HG03521 (cell line): ENCODE measurements at regions not wholly inside any gene's neighbourhood (a gene's known extent, or its start where the extent isn't known, plus 50 kb on each side); places are given as distances from the start of the nearest gene placed in this dataset.
"Not testable (repeated sequence)": the region's sequence is repeated elsewhere in the genome, so short reads cannot be mapped to it uniquely, and the experiment has no call there.

ENCODE experiments used
- ATAC-seq: cut with Tn5 transposase; IDR thresholded peaks from one replicate; pipeline ENCODE4 v1.9.1; 2021; ENCODE audit warnings: mild to moderate bottlenecking, moderate library complexity; ENCODE audit not compliant: unreplicated experiment

DNA sequence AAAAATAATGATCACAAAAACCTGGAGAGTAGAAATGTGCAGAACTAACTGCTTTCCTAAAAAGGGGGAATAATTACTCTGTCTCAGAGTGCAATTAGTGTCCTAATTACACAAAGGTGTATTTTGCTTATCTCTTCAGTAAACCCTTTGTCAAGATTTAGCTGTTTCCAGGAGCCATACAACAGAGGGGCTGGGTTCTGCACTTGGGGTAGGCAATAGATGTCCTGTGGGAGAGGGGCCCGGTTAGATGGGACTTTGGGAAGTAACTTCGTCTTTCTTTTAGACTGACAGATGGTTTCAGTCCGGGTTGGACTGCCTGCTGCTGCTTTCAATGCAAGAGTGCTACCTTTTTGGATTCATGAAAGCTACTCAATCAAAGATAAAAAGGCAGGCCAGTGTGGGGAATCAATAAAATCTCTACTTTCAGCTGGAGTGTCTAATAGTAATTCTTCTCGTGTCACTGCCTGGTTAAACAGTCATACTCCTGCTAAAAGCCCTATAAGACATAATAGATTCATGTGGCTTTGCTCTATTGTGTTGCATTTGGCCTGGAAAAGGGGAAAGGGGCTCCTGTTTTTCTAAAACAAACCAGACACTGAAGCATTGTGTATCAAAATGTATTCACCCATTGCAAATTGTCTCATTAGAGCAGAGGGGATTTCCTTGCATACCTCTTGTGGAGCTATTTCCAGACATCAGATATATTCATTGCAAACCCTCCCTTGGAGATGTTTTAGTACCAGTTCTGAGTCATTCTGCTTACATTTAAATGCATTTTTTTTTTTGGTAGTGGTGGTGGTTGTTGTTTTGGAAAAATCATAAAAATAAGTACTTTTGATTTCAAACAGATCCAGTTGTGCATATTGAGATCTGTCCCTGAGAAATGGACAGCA, 83.3 kb upstream of the PCDH8 start:
- no peak for ATAC-seq

DNA sequence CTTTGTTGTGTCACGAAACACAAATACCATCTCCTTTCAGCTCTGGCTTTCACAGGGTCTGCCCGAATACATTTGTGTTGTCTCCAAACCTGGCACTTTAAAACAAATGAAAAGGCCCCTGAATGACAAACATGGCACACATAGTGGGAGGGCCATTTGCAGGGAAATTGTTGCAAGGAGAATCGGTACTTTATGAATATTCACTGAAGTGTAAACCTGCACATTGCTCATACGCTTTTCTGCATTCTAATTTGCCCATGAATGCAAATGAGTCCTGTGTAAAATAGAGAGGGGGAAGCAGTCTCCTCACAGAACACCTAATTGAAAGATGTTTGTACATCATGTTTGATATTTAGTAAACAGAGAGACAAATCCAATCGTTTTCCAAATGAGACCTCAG, 82.7 kb upstream of the PCDH8 start:
- no peak for ATAC-seq

DNA sequence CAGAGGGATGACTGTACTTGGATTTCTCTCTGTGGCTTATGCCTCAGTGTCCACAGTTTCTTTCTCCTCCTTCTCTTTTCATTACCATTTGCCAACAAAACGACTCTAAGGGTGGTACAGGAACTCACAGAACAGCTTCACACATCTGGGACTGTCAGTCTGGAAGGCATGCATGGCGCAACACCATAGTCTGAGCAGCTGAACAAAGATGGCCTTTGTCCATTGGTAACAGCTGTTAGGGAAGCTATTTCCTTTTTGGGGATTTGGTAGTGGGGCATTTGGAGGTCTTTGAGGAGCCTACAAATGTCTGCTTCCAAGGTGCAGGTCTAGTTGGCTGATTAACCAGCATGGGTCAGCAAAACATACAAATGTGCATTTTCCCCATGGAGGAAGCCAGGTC, 81.4 kb upstream of the PCDH8 start:
- ATAC-seq = no peak

DNA sequence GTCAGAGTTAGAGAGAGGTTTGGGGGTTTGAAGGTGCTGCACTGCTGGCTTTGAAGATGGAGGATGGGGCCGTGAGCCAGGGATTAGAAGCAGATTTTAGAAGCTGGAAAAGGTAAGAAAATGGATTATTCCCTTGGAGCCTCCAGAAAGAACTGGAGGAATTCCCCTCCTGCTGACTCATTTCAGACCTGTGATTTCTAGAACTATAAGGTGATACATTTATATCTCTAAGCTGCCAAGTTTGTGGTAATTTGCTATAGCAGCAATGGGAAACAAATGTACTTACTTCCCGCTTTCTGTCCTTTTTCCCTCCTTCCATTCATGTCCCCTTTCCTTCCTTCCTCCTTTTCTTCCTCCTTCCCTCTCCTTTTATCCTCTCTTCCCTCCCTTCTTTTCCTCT, 78.5 kb upstream of the PCDH8 start:
- no peak for ATAC-seq

DNA sequence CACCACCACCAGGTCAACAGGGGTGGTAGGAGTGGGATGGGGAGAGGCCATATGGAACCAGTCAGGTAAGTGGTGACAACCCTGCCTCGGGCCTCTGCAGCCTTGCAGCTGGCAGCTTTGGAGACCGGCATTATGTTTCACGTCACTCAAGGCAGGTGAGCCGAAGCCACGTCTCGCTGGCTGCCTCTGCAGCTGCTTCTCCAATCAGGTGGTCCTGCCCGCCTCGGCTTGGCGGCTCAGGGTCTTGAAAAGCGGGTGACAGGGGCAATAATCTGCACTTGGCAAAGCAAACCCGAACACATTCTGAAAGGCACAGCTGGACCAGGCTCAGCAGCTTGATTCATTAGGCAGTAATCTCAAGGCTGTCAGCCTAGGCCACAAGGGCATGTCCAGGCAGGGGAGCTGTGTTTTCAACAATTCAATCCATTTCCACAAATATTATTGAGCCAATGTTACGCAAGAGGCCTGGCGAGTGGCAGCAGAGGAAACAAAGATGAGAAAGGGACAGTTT, 77.4 kb upstream of the PCDH8 start:
- no peak for ATAC-seq

DNA sequence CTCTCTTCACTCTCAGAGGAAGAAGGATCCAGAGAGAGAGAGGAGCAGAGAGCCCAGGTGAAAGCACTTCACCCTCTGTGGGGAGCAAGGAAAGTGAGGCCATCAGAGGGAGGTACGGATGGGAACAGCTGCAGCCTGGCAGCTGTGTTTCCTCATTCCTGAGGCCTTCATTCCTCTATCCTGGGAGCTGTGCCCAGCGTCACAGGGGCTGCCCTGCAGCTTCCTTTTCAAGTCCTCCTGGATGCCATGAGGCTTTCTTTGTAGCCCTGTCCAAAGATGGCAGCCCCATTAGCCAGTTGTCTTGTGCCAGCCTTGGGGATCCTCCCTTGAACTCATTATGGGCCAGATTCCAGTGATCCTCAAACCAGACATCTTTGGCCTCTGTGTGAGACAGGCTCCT, 76.8 kb upstream of the PCDH8 start:
- no peak for ATAC-seq

DNA sequence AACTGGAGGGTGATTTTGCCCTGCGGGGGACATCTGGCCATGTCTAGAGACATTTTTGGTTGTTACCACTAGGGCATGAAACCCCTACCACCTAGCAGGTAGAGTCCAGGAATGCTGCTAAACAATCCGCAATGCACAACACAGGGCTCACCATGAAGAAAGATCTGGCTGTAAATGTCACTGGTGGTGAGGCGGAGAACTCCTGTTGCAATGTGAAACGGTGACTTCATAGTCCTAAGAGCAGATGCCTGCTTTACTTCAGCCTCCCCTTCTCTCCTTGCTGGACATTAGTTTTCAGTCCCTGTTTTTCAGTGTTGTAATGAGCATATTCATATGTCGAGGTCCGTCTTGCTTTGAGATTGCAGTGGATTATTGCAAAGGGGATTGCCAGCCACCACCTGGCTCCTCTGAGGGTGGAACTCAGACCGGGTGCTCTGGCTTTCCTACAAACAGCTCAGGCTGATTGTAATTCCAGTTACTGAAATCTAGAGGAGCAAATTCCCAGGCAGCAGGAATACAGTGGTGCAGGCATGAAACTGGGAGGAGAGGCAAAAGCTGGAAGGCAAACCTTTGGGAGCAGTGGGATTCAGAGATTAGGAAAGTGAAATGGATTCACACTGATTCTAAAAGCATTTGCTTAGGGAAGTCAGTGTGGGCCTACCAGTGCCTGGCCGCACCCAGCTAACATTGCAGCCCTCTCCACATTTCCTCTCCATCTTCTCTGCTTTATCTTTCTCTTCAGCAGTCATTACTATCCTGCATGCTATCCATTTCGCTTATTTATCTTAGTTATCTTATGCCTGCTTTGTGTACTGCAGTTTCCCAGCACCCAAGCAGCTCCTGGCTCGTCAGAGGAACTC, 76.1 kb upstream of the PCDH8 start:
- no peak for ATAC-seq

DNA sequence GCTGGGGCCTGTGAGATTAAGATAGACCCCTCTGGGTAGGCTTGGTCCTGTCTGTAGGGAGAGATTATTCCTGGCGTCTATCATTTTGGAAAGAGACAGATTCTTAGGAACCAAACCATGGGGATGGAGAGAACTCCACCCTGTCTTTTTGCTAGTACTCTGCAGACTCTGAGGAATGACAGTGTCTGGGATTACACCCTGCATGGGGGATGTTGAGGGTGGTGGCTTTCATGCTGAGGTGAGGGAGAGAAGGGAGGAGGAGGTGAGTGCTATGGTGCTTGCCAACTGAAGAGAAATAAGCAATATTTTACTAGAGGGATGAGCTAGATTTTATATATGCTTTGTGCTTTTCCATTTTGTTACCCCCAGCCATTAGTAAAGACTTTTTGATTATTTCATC, 74.5 kb upstream of the PCDH8 start:
- no peak for ATAC-seq

DNA sequence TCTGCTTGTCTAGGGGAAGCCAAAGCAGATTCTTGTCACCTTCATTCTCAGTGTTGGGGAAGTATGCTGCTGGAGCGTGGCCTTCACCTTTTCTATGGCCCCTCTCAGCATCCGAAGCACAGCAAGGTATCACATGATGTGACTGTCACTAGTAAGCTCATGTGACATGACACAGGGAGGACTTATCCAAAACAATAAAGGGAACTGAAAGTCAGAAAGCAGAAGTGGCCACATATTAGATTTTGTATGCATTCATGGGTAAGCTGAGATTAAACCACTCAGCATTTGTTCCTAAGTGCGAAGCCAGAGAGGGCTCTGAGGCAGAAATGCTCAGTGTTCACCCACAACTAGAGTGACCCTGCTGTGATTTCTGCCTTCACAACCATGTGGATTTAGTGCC, 72.8 kb upstream of the PCDH8 start:
- peak; percentile 92 for ATAC-seq

DNA sequence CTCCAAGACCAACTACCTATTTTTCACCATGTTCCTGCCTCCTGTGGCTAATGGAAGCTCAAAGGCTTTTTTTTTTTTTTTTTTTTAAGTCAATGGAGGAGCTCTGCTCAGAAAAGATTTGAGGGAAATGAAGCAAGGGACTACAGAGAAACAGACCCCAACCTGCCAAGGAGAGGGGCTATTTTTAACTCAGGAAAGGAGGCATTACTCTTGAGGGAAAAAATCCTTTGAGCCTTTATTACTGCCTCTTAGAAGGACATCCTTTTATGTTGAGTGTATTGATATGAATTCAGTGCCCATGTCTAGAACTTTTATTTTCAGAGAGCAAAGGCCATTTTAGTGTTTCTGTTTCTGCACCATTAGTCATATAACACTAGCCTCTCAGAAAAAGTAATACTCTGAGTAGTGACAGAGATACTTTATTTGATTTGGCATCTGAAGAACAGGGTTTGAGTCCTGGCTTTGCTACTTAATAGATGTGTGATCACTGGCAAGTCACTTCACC, 68.1 kb upstream of the PCDH8 start:
- ATAC-seq = no peak

DNA sequence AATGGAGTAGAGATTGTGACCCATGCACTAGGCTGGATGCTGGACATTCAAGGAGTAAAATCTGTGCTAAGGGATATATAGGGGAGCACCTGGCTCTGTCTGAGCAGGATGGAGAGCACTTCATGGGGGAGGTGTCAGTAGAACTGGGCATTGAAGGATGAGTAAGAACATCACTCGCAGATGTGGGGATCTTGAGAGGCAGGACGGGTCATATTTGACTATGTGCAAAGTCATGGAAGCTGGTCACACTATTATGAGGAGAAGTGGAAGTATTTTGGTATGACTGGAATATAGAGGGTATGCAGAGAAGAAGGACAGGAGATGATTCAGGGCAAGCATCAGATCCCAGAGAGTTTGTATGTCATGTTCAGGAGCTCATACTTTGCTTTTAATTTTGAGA, 62.9 kb upstream of the PCDH8 start:
- ATAC-seq = no peak

DNA sequence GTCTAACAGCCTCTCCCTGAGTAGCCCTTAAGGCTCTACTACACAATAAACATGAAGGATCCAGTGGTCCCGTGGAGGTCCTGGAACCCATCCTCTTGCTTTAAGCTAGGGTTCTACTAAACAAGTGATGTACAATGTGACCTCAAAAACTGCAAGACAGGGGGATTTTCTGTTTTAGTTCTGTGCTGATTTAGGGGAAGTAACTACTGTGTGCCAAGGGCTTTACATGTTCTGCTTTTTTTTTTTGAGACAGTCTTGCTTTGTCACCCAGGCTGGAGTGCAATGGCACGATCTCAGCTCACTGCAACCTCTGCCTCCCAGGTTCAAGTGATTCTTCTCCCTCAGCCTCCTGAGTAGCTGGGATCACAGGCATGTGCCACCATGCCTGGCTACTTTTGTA, 61.9 kb upstream of the PCDH8 start:
- ATAC-seq = not testable (repeated sequence)

DNA sequence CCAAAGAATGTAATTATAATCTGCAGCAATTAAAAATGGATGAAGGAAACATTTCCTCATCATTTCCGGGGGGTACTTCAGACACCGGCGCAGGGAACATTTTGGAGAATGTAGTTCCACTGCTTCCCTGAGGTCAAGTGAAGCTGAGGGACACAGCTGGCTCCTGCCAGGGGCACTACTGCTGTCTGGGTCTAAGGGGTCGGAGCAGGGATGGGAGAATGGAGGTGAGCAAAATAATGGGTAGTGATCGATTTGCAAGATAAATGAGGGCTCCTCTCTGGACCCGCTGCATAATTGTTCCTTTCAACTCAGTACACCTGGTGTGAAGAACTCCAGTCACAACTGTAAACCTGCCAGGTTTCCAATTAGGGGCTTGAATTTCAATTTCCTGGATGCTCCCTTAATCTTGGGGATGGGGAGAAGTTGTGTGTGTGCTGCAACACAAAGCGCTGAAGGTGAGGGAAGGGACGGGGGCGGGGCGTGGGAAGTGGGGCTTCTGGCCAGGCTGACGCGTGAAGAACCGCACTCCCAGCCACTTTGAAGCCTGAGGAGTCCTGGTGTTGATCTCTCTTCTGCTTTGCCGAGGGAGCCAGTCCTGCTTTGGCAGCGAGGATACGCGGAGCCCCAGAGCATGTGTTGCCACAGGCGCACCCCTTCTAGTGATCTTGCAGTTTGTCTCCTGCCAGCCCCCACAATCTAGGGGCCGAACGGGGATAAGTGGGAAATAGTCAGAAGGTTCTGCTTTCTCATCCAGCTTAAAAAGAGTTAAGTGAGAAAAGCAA, 57.9 kb upstream of the PCDH8 start:
- no peak for ATAC-seq

DNA sequence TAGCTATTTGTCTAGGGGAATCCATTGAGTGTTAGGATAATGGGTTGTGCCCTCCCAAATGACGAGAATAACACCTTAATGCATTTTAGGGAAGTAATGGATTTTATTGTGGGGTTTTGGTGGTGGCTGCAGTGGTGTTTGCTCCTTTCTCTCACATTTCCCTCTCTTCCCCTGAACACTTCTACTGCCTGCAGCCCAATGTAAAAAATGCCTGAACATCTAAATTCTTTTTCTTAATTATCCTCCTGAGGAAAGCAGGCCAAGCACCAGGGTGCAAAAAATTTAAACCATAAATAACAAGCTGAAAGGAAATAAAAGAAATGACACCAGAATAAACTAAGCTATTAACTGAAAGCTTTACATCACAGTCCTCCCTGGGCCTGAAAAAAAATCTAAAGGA, 57.3 kb upstream of the PCDH8 start:
- no peak for ATAC-seq

DNA sequence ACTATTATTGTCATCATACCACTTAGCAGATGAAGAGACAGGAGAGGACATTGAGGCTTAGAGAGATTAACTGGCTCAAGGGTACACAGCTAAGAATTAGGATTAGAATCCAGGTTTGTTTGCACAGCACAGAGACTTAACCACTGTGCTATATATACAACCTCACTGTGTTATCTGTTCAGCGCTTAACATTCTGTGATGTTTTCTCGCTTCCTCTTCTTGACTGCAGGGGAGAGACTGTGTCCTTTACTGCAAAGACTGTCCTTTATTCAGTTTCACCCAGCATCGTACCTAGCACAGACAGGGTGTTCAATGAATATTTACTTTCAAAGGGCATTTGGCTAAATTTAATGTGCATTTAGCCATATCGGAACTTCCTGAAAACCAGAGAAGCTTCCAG, 54.9 kb upstream of the PCDH8 start:
- ATAC-seq = peak; percentile 89

DNA sequence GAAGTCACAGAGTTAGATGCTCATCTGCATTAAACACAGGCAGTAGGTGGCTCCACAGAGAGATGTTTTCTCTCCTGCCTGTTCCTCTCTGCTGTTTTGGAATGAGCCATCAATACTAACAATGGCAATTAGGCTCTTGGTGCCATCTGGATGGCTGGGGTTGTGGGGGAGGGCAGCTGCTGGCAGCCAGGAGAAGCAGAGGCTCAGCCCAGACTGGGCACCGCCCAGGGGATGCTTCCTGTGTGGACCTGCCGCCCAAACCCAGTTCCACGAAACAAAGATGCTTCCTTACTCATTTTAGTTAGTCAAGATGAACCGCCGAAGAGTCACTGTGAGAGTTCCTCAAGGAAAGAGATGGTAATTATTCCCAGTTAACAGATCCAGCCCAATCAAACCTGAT, 50.8 kb upstream of the PCDH8 start:
- no peak for ATAC-seq
